ENCODE measurements at regions not wholly inside any gene's neighbourhood (a gene's known extent, or its start where the extent isn't known, plus 50 kb on each side); places are given as distances from the start of the nearest gene placed in this dataset.
A peak's percentile ranks its signal among the peaks of the same experiment; 100 is the strongest.

DNA sequence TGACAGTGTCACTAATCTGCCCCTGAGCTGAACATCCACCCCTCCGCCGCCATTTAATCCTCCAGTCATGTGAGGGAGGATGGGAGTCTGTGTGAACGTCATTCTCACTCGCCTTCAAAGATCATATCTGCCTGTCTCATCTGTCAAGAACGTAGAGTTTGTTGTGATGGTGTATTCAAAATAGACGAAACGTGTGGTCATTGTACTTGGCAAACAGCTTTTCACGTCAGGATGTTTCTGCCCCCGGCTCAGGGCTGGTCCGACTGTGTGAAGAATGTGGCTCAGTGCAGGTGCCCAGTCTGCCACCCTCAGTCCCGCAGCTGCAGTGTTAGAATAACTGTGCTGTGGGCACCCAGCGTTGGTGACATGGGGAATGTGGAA, 148.0 kb downstream of the KCNJ12 start:
- no peak overlapping the region for H3K4me3 Mint-ChIP-seq
- TF ChIP-seq, protein P1, sequence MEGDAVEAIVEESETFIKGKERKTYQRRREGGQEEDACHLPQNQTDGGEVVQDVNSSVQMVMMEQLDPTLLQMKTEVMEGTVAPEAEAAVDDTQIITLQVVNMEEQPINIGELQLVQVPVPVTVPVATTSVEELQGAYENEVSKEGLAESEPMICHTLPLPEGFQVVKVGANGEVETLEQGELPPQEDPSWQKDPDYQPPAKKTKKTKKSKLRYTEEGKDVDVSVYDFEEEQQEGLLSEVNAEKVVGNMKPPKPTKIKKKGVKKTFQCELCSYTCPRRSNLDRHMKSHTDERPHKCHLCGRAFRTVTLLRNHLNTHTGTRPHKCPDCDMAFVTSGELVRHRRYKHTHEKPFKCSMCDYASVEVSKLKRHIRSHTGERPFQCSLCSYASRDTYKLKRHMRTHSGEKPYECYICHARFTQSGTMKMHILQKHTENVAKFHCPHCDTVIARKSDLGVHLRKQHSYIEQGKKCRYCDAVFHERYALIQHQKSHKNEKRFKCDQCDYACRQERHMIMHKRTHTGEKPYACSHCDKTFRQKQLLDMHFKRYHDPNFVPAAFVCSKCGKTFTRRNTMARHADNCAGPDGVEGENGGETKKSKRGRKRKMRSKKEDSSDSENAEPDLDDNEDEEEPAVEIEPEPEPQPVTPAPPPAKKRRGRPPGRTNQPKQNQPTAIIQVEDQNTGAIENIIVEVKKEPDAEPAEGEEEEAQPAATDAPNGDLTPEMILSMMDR (conservative IDR thresholded peaks at IDR 0.05), result no peak
- H3K36me3 Mint-ChIP-seq (ENCODE audit: low read depth), result no peaks in the 10 kb centered on the region
- H3K9me3 Mint-ChIP-seq, result no peaks in the 10 kb centered on the region
- no peaks in the 10 kb centered on the region for H3K4me1 Mint-ChIP-seq
- H3K27ac Mint-ChIP-seq (ENCODE audit: unreplicated experiment), result no peak overlapping the region
- no peak for DNase-seq (ENCODE audit: low read depth, low spot score)
- H3K27me3 Mint-ChIP-seq (ENCODE audit: low read depth), result no peaks in the 10 kb centered on the region

DNA sequence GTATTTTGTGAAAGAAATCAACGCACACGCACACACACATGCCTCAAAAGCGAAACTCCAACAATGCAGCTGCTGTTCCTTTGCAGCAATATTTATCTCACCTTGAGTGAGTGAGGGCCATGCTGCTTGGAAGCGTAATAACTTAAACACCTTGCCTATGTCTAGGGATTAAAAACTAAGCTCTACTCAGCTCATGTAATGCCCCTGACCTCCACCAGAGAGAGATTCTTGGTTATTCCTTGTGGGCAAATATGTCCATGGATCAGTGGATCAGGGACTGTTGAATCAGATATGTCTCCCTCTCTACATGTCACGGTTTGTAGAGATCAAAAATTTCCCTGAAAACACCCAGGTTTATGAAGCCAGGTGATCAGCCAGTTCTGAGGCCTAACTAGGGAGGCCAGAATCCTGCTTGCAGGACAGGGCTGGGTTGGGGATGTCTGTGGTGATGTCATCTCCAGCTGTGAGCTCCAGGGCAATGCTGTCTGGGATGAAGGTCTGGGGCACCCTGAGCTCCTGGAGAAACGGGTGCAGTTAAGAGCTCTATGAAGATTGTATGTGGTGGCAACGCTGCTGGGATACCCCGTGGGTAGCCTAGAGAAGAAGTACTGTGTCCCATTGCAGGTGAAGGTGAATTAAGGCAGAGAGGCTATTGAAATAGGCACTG, 149.4 kb downstream of the KCNJ12 start:
- Mint-ChIP-seq H3K27me3 (ENCODE audit: low read depth) (no peaks in the 10 kb centered on the region), H3K36me3 (ENCODE audit: low read depth) (no peaks in the 10 kb centered on the region), H3K4me1 (no peaks in the 10 kb centered on the region), H3K27ac (ENCODE audit: unreplicated experiment) (peak overlapping the region; percentile 69), H3K9me3 (no peaks in the 10 kb centered on the region), H3K4me3 (no peak overlapping the region)
- TF ChIP-seq, protein P1 (conservative IDR thresholded peaks at IDR 0.05), result no peak
- DNase-seq (ENCODE audit: low read depth, low spot score), result no peak

DNA sequence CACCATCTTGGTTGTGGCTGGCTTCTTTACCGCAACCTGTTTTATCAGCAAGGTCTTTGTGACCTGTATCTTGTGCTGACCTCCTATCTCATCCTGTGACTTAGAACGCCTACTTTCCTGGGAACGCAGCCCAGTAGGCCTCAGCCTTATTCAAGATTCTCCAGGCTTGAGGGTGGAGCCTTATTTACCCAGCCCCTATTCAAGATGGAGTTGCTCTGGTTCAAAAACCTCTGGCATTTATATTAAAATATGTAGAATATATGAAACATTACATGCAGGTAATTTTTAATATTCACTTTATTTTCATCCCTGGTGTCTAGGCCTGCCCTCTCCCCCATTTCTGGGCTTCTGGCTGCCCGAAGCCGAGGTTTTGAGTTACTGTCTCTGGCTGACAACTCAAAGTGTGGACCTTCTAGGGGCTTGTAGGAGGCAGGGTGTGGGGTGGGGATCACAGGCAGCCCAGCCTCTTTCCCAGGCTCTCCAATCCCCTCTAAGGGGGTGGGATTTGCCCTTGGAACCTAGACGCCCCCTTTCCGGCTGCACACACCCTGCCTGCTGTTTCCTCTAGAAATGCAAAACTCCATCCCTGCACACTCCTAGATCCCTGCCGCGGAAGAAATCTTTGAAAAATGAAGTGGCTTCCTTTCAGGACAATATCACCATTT, 152.0 kb downstream of the KCNJ12 start:
- H3K27ac Mint-ChIP-seq (ENCODE audit: unreplicated experiment), result no peak overlapping the region
- H3K27me3 Mint-ChIP-seq (ENCODE audit: low read depth), result no peaks in the 10 kb centered on the region
- H3K36me3 Mint-ChIP-seq (ENCODE audit: low read depth), result no peaks in the 10 kb centered on the region
- DNase-seq (ENCODE audit: low read depth, low spot score), result no peak
- no peaks in the 10 kb centered on the region for H3K9me3 Mint-ChIP-seq
- TF ChIP-seq, protein P1 (conservative IDR thresholded peaks at IDR 0.05), result no peak
- no peak overlapping the region for H3K4me3 Mint-ChIP-seq
- no peaks in the 10 kb centered on the region for H3K4me1 Mint-ChIP-seq

DNA sequence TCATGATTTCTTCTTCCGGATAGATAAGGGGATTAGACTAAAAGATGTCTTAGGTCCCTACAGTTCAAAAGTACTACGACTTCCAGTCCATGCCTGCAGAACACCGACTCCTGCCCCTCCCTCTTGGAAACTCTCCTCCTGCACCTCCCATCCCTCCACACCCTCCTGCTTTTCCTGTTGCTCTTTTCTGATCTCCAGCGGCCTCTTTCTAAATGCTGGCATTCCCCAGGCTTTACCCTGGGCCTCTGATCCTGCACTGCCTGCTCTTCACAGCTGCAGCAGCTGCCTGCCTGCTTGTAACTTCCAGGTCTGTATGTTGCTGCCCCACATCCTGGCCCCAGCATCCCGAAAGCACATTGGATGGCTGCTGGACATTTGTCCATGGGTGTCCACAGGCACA, 154.2 kb downstream of the KCNJ12 start:
- TF ChIP-seq, protein P1 (conservative IDR thresholded peaks at IDR 0.05), result no peak
- no peaks in the 10 kb centered on the region for H3K9me3 Mint-ChIP-seq
- peak overlapping the region; percentile 93 for H3K27ac Mint-ChIP-seq (ENCODE audit: unreplicated experiment)
- no peaks in the 10 kb centered on the region for H3K27me3 Mint-ChIP-seq (ENCODE audit: low read depth)
- H3K4me3 Mint-ChIP-seq, result no peak overlapping the region
- H3K4me1 Mint-ChIP-seq, result no peaks in the 10 kb centered on the region
- DNase-seq (ENCODE audit: low read depth, low spot score), result no peak
- peaks cover 5% of the 10 kb centered on the region for H3K36me3 Mint-ChIP-seq (ENCODE audit: low read depth)

DNA sequence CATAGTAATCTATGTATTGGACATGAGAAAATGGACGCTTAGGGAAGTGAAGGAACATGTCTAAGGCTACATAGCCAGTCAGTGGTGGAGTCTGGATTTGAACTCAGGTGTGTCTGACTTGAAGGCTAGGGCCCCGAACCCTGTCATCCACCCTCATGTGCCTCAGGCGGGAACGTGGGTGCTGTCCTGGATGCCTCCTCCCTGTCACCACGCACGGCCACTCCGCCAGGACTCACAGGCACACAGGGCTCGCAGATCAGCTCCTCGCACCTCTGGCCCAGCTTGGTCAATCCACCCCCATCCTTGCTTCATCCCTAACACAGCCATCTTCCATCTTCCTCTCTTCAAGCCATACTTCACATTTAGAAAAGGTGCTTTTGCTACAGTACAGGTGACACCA, 154.7 kb downstream of the KCNJ12 start:
- Mint-ChIP-seq H3K4me1 (peaks cover 1% of the 10 kb centered on the region), H3K27ac (ENCODE audit: unreplicated experiment) (no peak overlapping the region), H3K36me3 (ENCODE audit: low read depth) (peaks cover 8% of the 10 kb centered on the region), H3K9me3 (no peaks in the 10 kb centered on the region), H3K27me3 (ENCODE audit: low read depth) (no peaks in the 10 kb centered on the region), H3K4me3 (no peak overlapping the region)
- TF ChIP-seq, protein P1 (conservative IDR thresholded peaks at IDR 0.05), result no peak
- no peak for DNase-seq (ENCODE audit: low read depth, low spot score)
